ENCODE measurements at regions not wholly inside any gene's neighbourhood (a gene's known extent, or its start where the extent isn't known, plus 50 kb on each side); places are given as distances from the start of the nearest gene placed in this dataset.

DNA sequence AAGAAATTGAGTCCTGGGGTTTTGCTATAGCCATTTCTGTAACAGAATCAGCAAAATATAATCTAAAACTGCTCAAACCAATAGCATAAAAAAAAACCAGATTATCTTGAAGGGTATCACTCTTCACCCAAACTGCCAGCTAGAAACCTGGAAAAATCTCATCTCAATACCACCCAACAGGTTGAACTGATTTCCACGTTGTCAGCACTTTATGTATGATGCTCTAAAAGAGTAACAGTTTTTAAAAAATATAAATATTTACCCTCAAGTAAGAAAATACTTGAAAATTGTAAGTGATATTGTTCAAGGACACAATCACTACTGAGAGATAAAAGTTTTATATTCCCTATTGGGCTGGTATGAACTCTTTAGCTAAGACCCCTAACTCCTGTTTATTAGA is 451.3 kb downstream of the EPHA3 start:
- TF ChIP-seq, protein P1, sequence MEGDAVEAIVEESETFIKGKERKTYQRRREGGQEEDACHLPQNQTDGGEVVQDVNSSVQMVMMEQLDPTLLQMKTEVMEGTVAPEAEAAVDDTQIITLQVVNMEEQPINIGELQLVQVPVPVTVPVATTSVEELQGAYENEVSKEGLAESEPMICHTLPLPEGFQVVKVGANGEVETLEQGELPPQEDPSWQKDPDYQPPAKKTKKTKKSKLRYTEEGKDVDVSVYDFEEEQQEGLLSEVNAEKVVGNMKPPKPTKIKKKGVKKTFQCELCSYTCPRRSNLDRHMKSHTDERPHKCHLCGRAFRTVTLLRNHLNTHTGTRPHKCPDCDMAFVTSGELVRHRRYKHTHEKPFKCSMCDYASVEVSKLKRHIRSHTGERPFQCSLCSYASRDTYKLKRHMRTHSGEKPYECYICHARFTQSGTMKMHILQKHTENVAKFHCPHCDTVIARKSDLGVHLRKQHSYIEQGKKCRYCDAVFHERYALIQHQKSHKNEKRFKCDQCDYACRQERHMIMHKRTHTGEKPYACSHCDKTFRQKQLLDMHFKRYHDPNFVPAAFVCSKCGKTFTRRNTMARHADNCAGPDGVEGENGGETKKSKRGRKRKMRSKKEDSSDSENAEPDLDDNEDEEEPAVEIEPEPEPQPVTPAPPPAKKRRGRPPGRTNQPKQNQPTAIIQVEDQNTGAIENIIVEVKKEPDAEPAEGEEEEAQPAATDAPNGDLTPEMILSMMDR (IDR thresholded peaks at IDR 0.05): no peak
- no peak for TF ChIP-seq POLR2A (IDR thresholded peaks at IDR 0.05)
